ENCODE measurements at regions not wholly inside any gene's neighbourhood (a gene's known extent, or its start where the extent isn't known, plus 50 kb on each side); places are given as distances from the start of the nearest gene placed in this dataset.

DNA sequence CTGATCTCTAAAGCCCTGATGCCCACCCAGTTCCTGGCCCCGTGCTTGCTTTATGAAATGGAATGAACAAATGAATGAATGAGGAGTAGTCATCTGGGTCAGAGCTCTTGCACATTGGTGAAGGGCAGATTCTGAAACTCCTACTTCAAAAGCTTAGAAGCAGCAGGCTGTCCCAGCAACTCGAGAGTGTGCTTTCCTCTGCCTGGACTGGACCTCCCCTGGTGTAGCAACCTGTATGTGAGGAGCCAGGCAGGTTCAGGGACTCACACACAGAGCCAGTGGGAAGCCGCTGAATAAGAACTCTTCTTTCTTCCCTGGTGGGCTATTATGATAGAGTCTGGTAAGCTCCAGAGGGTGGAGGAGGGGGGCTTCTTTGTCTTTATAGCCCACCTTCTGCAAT, 396.4 kb downstream of the CDK5RAP2 start:
- TF ChIP-seq GATA2 (IDR thresholded peaks at IDR 0.05; ENCODE audit: low read depth, low read length), result no peak
- no peak for TF ChIP-seq GATA3 (IDR thresholded peaks at IDR 0.05; ENCODE audit: low read depth, low read length)

Data from SH-SY5Y (cell line).